Spinal cord (tissue), 9 donors: ENCODE measurements at regions not wholly inside any gene's neighbourhood (a gene's known extent, or its start where the extent isn't known, plus 50 kb on each side); places are given as distances from the start of the nearest gene placed in this dataset.

ENCODE experiments used
- DNase-seq, 6 donors: peaks; one replicate each; pipeline versions ENCODE4 v3.0.0 to v3.0.0-alpha.2; 2013 to 2015; ENCODE audit warnings: low spot score in 6 of 6, low read depth in 4 of 6
- H3K27ac ChIP-seq: one replicate; pipeline ENCODE4 v1.5.1; 2013; ENCODE audit warnings: low read depth, low read length, control low read depth
- H3K27me3 ChIP-seq: one replicate; pipeline ENCODE4 v1.6.1; 2013; ENCODE audit warnings: low read length; ENCODE audit not compliant: control insufficient read depth, insufficient read depth
- H3K36me3 ChIP-seq: one replicate; pipeline ENCODE4 v1.6.1; 2013; ENCODE audit warnings: low read length; ENCODE audit not compliant: control insufficient read depth, insufficient read depth
- H3K4me1 ChIP-seq: one replicate; pipeline ENCODE4 v1.6.1; 2013; ENCODE audit warnings: low read length; ENCODE audit not compliant: control insufficient read depth, insufficient read depth
- H3K4me3 ChIP-seq: one replicate; pipeline ENCODE4 v1.5.1; 2013; ENCODE audit warnings: low read depth, low read length, control low read depth
- H3K9me3 ChIP-seq: one replicate; pipeline ENCODE4 v1.6.1; 2013; ENCODE audit warnings: low read length; ENCODE audit not compliant: control insufficient read depth, insufficient read depth
- WGBS: methylation state at CpG from one replicate; pipeline ENCODE4 v1.1.5; 2013; ENCODE audit warnings: missing lambda C conversion rate; ENCODE audit not compliant: insufficient coverage; 5-methylcytosine and 5-hydroxymethylcytosine counted together
- donor health status: healthy.

GRCh38 chr3:144548346-144548745 is 576.7 kb downstream of the DIPK2A start:
- peak in 2 of 6 donors; percentile 7 to 13 for DNase-seq
- Histone ChIP-seq H3K4me1 (no peaks in the 10 kb centered on the region), H3K27ac (no peak overlapping the region), H3K9me3 (no peaks in the 10 kb centered on the region), H3K36me3 (no peaks in the 10 kb centered on the region), H3K27me3 (no peaks in the 10 kb centered on the region), H3K4me3 (no peak overlapping the region)
- WGBS, result no CpG with 5 or more reads among the region's 4 CpGs

GRCh38 chr3:144549166-144549565 is 577.5 kb downstream of the DIPK2A start:
- H3K36me3 ChIP-seq, result no peaks in the 10 kb centered on the region
- whole genome bisulfite sequencing, result no CpG with 5 or more reads among the region's 1 CpG
- H3K9me3 ChIP-seq, result no peaks in the 10 kb centered on the region
- no peak overlapping the region for H3K27ac ChIP-seq
- DNase-seq, result no peak
- H3K4me3 ChIP-seq, result no peak overlapping the region
- H3K27me3 ChIP-seq, result no peaks in the 10 kb centered on the region
- no peaks in the 10 kb centered on the region for H3K4me1 ChIP-seq

GRCh38 chr3:144552346-144553057 is 580.9 kb downstream of the DIPK2A start:
- no CpG with 5 or more reads among the region's 3 CpGs for WGBS
- H3K36me3 ChIP-seq, result no peaks in the 10 kb centered on the region
- no peaks in the 10 kb centered on the region for H3K9me3 ChIP-seq
- H3K4me3 ChIP-seq, result no peak overlapping the region
- no peaks in the 10 kb centered on the region for H3K4me1 ChIP-seq
- no peaks in the 10 kb centered on the region for H3K27me3 ChIP-seq
- H3K27ac ChIP-seq, result no peak overlapping the region
- DNase-seq, result no peak

GRCh38 chr3:144553301-144553700 is 581.7 kb downstream of the DIPK2A start:
- Histone ChIP-seq H3K36me3 (no peaks in the 10 kb centered on the region), H3K4me3 (no peak overlapping the region), H3K27me3 (no peaks in the 10 kb centered on the region), H3K27ac (no peak overlapping the region), H3K4me1 (no peaks in the 10 kb centered on the region), H3K9me3 (no peaks in the 10 kb centered on the region)
- no CpG with 5 or more reads among the region's 1 CpG for WGBS
- DNase-seq, result no peak

GRCh38 chr3:144554889-144555288 is 583.3 kb downstream of the DIPK2A start:
- 80% methylated on average over 2 of the region's 5 CpGs for WGBS
- no peaks in the 10 kb centered on the region for H3K36me3 ChIP-seq
- H3K4me1 ChIP-seq, result no peaks in the 10 kb centered on the region
- no peaks in the 10 kb centered on the region for H3K27me3 ChIP-seq
- H3K27ac ChIP-seq, result no peak overlapping the region
- H3K9me3 ChIP-seq, result no peaks in the 10 kb centered on the region
- no peak overlapping the region for H3K4me3 ChIP-seq
- DNase-seq, result no peak

- H3K4me1 ChIP-seq, result no peaks in the 10 kb centered on the region
- DNase-seq, result no peak
- no peaks in the 10 kb centered on the region for H3K27me3 ChIP-seq
- no peak overlapping the region for H3K27ac ChIP-seq
- H3K9me3 ChIP-seq, result no peaks in the 10 kb centered on the region
- H3K36me3 ChIP-seq, result no peaks in the 10 kb centered on the region
- no peak overlapping the region for H3K4me3 ChIP-seq
- 100% methylated on average over 1 of the region's 3 CpGs for WGBS
Measured at GRCh38 chr3:144556392-144556791, 584.8 kb downstream of the DIPK2A start.

GRCh38 chr3:144557515-144557914 is 585.9 kb downstream of the DIPK2A start:
- Histone ChIP-seq H3K4me3 (no peak overlapping the region), H3K4me1 (no peaks in the 10 kb centered on the region), H3K9me3 (no peaks in the 10 kb centered on the region), H3K27ac (no peak overlapping the region), H3K36me3 (no peaks in the 10 kb centered on the region), H3K27me3 (no peaks in the 10 kb centered on the region)
- no peak for DNase-seq
- WGBS, result 90% methylated on average over 2 of the region's 2 CpGs

GRCh38 chr3:144564011-144564410 is 592.4 kb downstream of the DIPK2A start:
- Histone ChIP-seq H3K36me3 (no peaks in the 10 kb centered on the region), H3K27ac (no peak overlapping the region), H3K4me1 (no peaks in the 10 kb centered on the region), H3K9me3 (no peaks in the 10 kb centered on the region), H3K4me3 (no peak overlapping the region), H3K27me3 (no peaks in the 10 kb centered on the region)
- WGBS, result no CpG with 5 or more reads among the region's 3 CpGs
- no peak for DNase-seq

- Histone ChIP-seq H3K4me1 (no peaks in the 10 kb centered on the region), H3K4me3 (no peak overlapping the region), H3K27ac (no peak overlapping the region), H3K27me3 (no peaks in the 10 kb centered on the region), H3K9me3 (no peaks in the 10 kb centered on the region), H3K36me3 (no peaks in the 10 kb centered on the region)
- DNase-seq, result no peak
- WGBS, result 100% methylated on average over 1 of the region's 1 CpG
Measured at GRCh38 chr3:144566320-144566719, 594.7 kb downstream of the DIPK2A start.

GRCh38 chr3:144569651-144570050 is 598.0 kb downstream of the DIPK2A start:
- Histone ChIP-seq H3K27ac (no peak overlapping the region), H3K36me3 (no peaks in the 10 kb centered on the region), H3K9me3 (no peaks in the 10 kb centered on the region), H3K27me3 (no peaks in the 10 kb centered on the region), H3K4me1 (no peaks in the 10 kb centered on the region), H3K4me3 (no peak overlapping the region)
- no peak for DNase-seq
- no CpG with 5 or more reads among the region's 1 CpG for WGBS
